T-helper 2 cell treated with Interferon-gamma antibody and Interleukin-4, amounts not matched to agents 5 μg/mL and 100 μg/mL, for 36 hours (primary cell): ENCODE measurements at regions not wholly inside any gene's neighbourhood (a gene's known extent, or its start where the extent isn't known, plus 50 kb on each side); places are given as distances from the start of the nearest gene placed in this dataset.
"Not testable (repeated sequence)": the region's sequence is repeated elsewhere in the genome, so short reads cannot be mapped to it uniquely, and the experiment has no call there.

Experiments used
- DNase-seq: peaks from one replicate; pipeline ENCODE4 v3.0.0; 2021; ENCODE audit warnings: low spot score
- H3K27ac Mint-ChIP-seq: one replicate; pipeline ENCODE4 v1.8.0; 2021; ENCODE audit warnings: mild to moderate bottlenecking, mixed read lengths
- H3K27me3 Mint-ChIP-seq: one replicate; pipeline ENCODE4 v1.8.0; 2021; ENCODE audit warnings: low read depth, mixed read lengths
- H3K36me3 Mint-ChIP-seq: one replicate; pipeline ENCODE4 v1.8.0; 2021; ENCODE audit warnings: low read depth, mixed read lengths
- H3K4me1 Mint-ChIP-seq: one replicate; pipeline ENCODE4 v1.8.0; 2021; ENCODE audit warnings: low read depth, mixed read lengths
- H3K4me3 Mint-ChIP-seq: one replicate; pipeline ENCODE4 v1.8.0; 2022; ENCODE audit warnings: mild to moderate bottlenecking, moderate library complexity, mixed read lengths
- H3K9me3 Mint-ChIP-seq: one replicate; pipeline ENCODE4 v1.8.0; 2021; ENCODE audit warnings: mixed read lengths

DNA sequence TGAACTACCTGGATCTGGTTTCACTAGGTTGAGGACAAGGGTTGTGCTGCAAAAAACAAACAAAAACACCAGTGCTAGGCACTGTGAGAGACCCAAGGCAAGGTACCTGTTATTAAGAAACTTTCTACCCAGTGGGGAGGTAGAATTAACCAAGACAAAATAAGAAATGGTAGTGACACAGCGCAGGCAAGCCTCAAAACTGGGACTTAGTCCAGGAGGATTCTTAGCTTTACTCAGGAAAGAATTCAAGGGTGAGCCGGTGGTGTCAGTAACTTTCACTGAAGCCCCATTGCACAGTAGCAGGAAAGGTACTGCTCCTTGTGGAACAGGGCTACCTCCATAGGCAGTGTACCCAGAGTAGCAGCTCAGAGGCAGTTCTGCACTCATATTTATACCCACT lies 131.6 kb downstream of the SCG2 start:
- Mint-ChIP-seq H3K27me3 (no peaks in the 10 kb centered on the region), H3K4me3 (no peak overlapping the region), H3K27ac (no peak overlapping the region), H3K9me3 (no peaks in the 10 kb centered on the region), H3K36me3 (no peaks in the 10 kb centered on the region), H3K4me1 (no peaks in the 10 kb centered on the region)
- DNase-seq = no peak

DNA sequence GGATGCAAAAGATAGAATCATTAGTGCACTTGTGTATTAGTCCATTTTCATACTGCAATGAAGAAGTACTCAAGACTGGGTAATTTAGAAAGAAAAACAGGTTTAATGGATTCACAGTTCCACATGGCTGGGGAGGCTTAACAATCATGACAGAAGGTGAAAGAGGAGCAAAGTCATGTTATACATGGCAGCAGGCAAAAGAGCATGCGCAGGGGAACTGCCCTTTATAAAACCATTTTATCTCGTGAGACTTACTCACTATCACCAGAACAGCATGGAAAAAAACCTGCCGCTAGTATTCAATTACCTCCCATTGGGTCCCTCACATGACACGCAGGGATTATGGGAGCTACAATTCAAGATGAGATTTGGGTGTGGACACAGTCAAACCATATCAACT lies 129.4 kb downstream of the SCG2 start:
- Mint-ChIP-seq H3K27ac (no peak overlapping the region), H3K4me1 (no peaks in the 10 kb centered on the region), H3K27me3 (no peaks in the 10 kb centered on the region), H3K36me3 (no peaks in the 10 kb centered on the region), H3K9me3 (no peaks in the 10 kb centered on the region), H3K4me3 (no peak overlapping the region)
- DNase-seq = no peak

DNA sequence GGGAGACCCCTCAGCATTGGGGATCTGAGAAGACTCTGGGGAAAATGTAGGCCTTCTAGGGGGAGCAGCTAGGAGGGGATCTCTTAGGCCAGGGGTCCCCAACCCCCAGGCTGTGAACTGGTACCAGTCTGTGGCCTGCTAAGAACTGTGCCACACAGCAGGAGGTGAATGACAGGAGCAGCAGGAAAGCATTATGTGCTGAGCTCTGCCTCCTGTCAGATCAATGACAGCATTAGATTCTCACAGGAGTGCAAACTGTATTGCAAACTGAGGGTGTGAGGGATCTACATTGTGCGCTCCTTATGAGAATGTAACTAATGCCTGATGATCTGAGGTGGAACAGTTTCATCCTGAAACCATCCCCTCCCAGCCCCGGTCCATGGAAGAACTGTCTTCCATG lies 127.3 kb downstream of the SCG2 start:
- no peak for DNase-seq
- H3K27me3 Mint-ChIP-seq = no peaks in the 10 kb centered on the region
- H3K27ac Mint-ChIP-seq = no peak overlapping the region

DNA sequence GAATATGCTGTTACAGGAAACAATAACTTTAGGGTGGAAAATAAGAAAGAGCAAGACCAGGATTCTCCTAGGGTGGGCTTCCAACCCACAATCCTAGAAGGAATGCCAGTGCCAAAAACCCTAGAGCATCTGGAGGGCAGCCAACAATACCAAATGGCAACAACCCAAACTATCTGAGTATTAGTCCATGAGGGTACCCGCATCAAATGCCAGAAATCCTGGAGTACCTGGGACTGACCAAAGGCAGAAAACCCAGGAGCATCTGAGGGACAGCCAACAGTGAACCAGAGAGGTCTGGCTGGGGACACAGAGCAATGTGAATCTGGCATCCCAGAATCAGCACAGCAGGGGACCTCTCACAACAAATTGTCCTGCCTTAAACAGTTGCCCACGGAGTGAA lies 126.3 kb downstream of the SCG2 start:
- no peak for DNase-seq
- Mint-ChIP-seq H3K9me3 (no peaks in the 10 kb centered on the region), H3K27me3 (no peaks in the 10 kb centered on the region), H3K36me3 (no peaks in the 10 kb centered on the region), H3K27ac (no peak overlapping the region), H3K4me1 (no peaks in the 10 kb centered on the region), H3K4me3 (no peak overlapping the region)

More for the DNA sequence above, 127.3 kb downstream of the SCG2 start:
- Mint-ChIP-seq H3K4me1 (no peaks in the 10 kb centered on the region), H3K9me3 (no peaks in the 10 kb centered on the region), H3K36me3 (no peaks in the 10 kb centered on the region), H3K4me3 (no peak overlapping the region)

DNA sequence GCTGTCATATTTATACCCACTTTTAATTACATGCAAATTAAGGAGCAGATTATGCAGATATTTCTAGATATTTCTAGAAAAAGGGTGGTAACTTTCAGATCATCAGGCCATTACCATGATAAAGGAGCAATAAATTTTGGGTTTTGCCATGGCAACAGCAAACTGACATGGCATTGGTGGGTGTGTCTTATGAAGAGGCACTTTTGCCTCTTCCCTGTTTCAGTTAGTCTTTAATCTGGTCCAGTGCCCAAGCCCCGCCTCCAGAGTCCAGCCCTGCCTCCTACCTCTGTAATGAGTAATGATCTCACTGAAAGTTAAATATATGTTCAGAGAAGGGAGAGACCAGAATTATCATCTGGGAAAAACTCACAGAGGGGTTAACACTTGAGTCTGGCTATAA lies 124.8 kb downstream of the SCG2 start:
- no peaks in the 10 kb centered on the region for H3K9me3 Mint-ChIP-seq
- H3K27me3 Mint-ChIP-seq = no peaks in the 10 kb centered on the region
- H3K4me3 Mint-ChIP-seq = no peak overlapping the region
- no peaks in the 10 kb centered on the region for H3K36me3 Mint-ChIP-seq
- no peaks in the 10 kb centered on the region for H3K4me1 Mint-ChIP-seq
- DNase-seq = no peak
- H3K27ac Mint-ChIP-seq = no peak overlapping the region

DNA sequence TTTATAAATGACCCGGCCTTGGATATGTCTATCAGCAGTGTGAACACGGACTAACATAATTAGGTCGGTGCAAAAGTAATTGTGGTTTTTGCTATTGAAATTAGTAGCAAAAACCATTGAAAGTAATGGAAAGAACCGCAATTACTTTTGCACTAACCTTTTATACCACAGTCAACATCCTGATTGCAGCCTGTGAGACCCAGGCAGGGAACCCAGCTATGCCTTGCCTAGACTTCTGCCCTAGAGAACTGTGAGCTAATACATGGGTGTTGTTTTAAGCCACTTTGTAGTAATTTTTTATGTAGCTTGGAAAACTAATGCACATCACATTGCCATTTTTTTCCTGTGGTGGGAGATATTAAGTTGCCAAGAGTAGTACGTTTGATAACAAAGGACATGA lies 120.7 kb downstream of the SCG2 start:
- DNase-seq = no peak
- no peaks in the 10 kb centered on the region for H3K4me1 Mint-ChIP-seq
- H3K27me3 Mint-ChIP-seq = no peaks in the 10 kb centered on the region
- H3K27ac Mint-ChIP-seq = no peak overlapping the region
- H3K9me3 Mint-ChIP-seq = no peaks in the 10 kb centered on the region
- no peaks in the 10 kb centered on the region for H3K36me3 Mint-ChIP-seq
- no peak overlapping the region for H3K4me3 Mint-ChIP-seq

DNA sequence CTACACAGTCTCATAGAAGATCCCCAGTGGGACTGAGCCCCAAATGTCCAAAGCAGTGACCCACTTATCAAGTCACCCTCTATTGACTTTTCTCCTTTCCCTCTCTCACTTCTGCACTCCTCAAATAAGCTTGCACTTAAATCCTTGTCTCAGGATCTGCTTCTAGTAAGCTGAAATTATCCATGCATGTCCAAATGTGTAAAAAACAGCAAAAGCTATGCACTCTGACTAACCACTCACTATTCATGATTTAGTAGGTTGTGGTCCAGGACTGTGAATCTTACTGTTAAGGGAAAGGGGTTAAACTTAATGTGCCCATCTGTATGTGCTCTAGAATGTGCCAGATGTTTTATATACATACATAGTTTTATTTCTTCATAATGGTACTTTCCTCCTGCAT lies 115.4 kb downstream of the SCG2 start:
- no peaks in the 10 kb centered on the region for H3K27me3 Mint-ChIP-seq
- no peak overlapping the region for H3K27ac Mint-ChIP-seq
- H3K36me3 Mint-ChIP-seq = no peaks in the 10 kb centered on the region
- no peaks in the 10 kb centered on the region for H3K9me3 Mint-ChIP-seq
- no peak overlapping the region for H3K4me3 Mint-ChIP-seq
- no peak for DNase-seq
- peaks cover 8% of the 10 kb centered on the region for H3K4me1 Mint-ChIP-seq

DNA sequence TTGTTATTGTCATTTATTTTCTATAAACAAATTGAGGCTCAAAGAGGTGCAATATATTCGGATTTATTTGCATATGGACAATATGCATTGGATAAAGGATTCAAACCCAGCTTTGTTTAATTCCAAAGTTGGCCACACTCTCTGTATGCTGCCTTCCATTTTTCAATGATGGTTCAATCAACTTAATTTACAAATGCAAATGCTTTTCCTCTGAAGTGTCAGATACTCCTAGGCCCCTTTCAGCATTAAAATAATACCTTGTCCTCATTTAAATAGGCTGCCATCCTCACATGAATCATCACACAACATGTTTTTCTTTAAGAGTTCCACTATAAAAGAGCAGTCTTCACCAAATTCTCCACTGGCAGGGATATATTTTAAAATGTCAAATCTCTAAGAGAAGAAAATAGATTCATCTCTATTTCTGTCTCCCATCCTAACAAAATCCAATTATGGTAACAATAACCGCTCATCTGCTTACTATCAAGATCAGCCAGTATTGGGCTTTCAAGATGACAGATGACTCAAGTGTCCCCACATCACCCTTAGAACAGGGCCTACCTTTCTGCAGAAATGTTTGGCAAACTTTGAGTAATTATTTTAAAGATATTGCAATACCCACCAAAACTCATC lies 114.8 kb downstream of the SCG2 start:
- H3K9me3 Mint-ChIP-seq = no peaks in the 10 kb centered on the region
- DNase-seq = no peak
- peaks cover 8% of the 10 kb centered on the region for H3K4me1 Mint-ChIP-seq
- H3K36me3 Mint-ChIP-seq = no peaks in the 10 kb centered on the region
- no peaks in the 10 kb centered on the region for H3K27me3 Mint-ChIP-seq
- H3K4me3 Mint-ChIP-seq = no peak overlapping the region
- no peak overlapping the region for H3K27ac Mint-ChIP-seq

DNA sequence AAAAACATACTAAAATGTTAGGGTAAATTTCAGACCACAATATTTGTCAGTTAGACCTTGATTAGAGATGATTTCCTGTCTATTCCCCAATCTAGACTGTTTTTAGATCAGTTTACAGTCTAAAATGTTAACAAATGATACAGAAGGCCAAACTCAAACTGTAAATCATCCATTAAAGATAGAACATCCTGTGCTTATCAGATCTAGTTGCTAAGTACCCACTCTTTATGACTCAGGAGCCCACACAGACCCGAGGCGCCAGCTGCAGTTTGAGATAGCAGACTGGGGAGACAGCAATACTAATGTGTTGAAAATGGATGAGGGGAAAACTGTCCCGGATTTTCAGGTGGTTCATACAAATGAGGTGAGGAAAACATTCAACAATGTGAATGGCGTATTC lies 113.3 kb downstream of the SCG2 start:
- Mint-ChIP-seq H3K4me3 (no peak overlapping the region), H3K27ac (peak overlapping the region; percentile 23), H3K9me3 (no peaks in the 10 kb centered on the region), H3K36me3 (no peaks in the 10 kb centered on the region), H3K27me3 (no peaks in the 10 kb centered on the region), H3K4me1 (peaks cover 8% of the 10 kb centered on the region)
- DNase-seq = no peak

DNA sequence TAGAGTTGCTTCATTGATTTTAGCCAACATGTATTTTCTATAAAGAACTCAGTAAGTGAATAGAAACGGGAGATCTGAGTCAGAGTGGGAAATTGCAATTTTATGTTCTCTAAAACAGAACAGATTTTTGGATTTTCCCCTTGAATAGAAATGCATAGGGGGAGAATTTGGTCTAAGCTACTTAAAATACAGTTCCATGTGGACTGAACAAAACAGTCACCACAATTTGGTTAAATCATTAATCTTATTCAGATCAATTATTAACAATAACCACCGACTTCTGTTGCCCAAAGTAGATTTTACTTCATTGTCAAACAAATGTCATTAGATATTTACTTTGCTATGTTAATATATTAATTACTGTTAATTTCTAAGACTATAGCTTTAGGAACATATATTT lies 107.7 kb downstream of the SCG2 start:
- Mint-ChIP-seq H3K27me3 (no peaks in the 10 kb centered on the region), H3K36me3 (no peaks in the 10 kb centered on the region), H3K9me3 (no peaks in the 10 kb centered on the region), H3K4me3 (no peak overlapping the region), H3K27ac (no peak overlapping the region), H3K4me1 (peaks cover 3% of the 10 kb centered on the region)
- DNase-seq = no peak

DNA sequence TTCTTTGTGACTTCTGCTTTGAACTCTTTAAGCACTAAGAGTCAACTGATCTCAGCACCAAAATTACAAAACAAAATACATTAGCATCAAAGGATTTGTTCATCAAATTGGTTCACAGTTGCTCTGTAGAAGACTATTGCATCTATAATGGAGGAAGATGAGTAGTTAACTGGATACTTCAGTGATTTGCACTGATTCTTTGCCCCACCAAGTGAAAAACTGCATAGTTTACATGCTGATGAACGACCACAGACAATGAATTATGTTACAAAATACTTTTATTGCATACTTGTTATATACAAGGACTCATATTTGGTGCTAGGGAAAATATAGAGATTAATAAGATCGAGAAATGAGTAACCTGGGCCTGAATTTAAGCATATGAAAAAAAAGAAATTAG lies 107.2 kb downstream of the SCG2 start:
- Mint-ChIP-seq H3K27ac (no peak overlapping the region), H3K4me1 (no peaks in the 10 kb centered on the region), H3K27me3 (no peaks in the 10 kb centered on the region)

DNA sequence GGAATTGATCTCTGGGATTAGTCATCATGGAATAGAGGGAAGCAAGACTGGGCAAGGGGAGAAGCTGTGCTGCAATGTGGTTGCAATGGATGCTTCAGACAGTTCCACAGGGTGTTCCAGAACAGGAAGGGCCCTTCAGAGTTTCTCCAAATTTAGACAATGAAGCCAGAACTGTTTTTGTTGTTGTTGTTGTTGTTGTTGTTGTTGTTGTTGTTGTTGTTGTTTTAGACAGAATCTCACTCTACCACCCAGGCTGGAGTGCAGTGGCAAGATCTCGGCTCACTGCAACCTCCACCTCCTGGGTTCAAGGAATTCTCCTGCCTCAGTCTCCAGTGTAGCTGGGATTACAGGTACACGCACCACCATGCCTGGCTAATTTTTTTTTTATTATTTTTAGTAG lies 105.3 kb downstream of the SCG2 start:
- not testable (repeated sequence) for H3K4me3 Mint-ChIP-seq, H3K9me3 Mint-ChIP-seq, H3K36me3 Mint-ChIP-seq, H3K27ac Mint-ChIP-seq, DNase-seq, H3K4me1 Mint-ChIP-seq, H3K27me3 Mint-ChIP-seq

More for the DNA sequence above, 107.2 kb downstream of the SCG2 start:
- Mint-ChIP-seq H3K4me3 (no peak overlapping the region), H3K9me3 (no peaks in the 10 kb centered on the region), H3K36me3 (no peaks in the 10 kb centered on the region)
- DNase-seq = no peak

DNA sequence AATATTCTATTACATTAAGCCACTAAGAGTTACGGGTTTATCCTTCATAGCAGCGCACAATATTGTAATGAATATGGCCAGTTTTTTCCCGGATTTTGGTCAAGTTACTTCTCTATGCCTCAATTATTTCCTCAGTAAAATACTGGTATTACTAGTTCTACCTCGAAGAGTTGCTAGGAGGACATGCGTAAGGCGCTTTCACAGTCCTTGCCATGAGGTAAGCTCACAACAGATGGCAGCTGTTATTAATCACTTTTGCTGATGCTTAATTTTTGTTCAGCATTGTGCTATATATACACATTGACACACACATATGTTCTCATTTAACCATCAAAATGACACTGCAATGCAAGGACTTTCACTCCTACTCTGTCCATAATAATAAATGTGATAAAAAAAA lies 101.5 kb downstream of the SCG2 start:
- H3K9me3 Mint-ChIP-seq = no peaks in the 10 kb centered on the region
- no peaks in the 10 kb centered on the region for H3K36me3 Mint-ChIP-seq
- no peak overlapping the region for H3K27ac Mint-ChIP-seq
- no peaks in the 10 kb centered on the region for H3K27me3 Mint-ChIP-seq
- H3K4me3 Mint-ChIP-seq = no peak overlapping the region
- H3K4me1 Mint-ChIP-seq = no peaks in the 10 kb centered on the region
- no peak for DNase-seq

DNA sequence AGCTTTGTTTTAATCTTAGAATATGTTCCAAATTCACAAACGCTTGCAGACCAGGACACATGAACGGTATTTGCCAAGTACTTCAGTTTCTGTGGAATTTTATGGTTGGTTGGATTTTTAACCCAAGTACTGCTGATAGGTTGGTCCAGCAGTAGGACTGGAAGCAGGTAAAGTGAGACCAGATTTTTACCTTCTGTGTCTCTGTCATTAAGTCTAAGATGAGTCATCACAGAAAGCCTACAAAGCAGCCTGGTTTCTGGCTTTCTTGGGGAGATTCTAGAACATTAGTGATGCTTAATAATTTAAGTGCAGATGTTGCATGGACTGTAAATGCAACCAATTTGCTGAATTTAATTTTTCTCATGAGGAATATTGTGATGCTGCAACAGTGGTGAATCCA lies 100.5 kb downstream of the SCG2 start:
- Mint-ChIP-seq H3K27ac (no peak overlapping the region), H3K4me1 (no peaks in the 10 kb centered on the region), H3K4me3 (no peak overlapping the region), H3K36me3 (no peaks in the 10 kb centered on the region), H3K27me3 (no peaks in the 10 kb centered on the region), H3K9me3 (no peaks in the 10 kb centered on the region)
- DNase-seq = no peak

DNA sequence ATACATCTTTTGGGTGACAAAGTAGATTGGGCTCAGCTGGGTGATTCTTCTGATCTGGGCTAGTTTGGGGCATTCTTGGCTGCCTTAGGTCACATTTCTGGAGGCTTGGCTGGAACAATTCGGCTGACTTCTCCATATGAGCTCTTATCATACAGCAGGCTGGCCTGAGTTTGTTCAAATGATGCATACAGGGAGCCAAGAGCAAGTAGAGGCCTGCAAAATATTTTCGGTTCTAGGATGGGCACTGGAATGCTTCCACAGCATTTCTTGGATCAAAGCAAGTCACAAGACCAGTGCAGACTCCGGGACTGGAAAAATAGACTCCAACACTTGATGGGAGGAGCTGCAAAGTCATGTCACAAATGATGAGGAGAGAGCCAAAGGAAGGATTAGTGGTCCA lies 98.4 kb downstream of the SCG2 start:
- Mint-ChIP-seq H3K36me3 (no peaks in the 10 kb centered on the region), H3K9me3 (no peaks in the 10 kb centered on the region), H3K4me3 (no peak overlapping the region), H3K4me1 (no peaks in the 10 kb centered on the region), H3K27me3 (no peaks in the 10 kb centered on the region), H3K27ac (no peak overlapping the region)
- DNase-seq = no peak
